Mesendoderm (in vitro differentiated cells): ENCODE measurements at regions not wholly inside any gene's neighbourhood (a gene's known extent, or its start where the extent isn't known, plus 50 kb on each side); places are given as distances from the start of the nearest gene placed in this dataset.

Experiments used
- DNase-seq: peaks from one replicate; pipeline ENCODE4 v3.0.0; 2013
- H2AK5ac ChIP-seq: 2 replicates; pipeline ENCODE4 v1.6.1; 2013; ENCODE audit warnings: low read length, inconsistent platforms
- H2BK120ac ChIP-seq: 2 replicates; pipeline ENCODE4 v1.6.1; 2013; ENCODE audit warnings: low read depth, mild to moderate bottlenecking, low read length, moderate library complexity, mixed read lengths
- H2BK15ac ChIP-seq: replicated peaks from 2 replicates; pipeline ENCODE4 v1.6.1; 2013; ENCODE audit warnings: low read depth, mild to moderate bottlenecking, moderate library complexity
- H2BK5ac ChIP-seq: 2 replicates; pipeline ENCODE4 v1.6.1; 2013; ENCODE audit warnings: low read length, inconsistent platforms
- H3K18ac ChIP-seq: 2 replicates; pipeline ENCODE4 v1.6.1; 2013; ENCODE audit warnings: mild to moderate bottlenecking, low read length, mixed read lengths
- H3K23ac ChIP-seq: one replicate; pipeline ENCODE4 v1.6.1; 2013; ENCODE audit warnings: low read length
- H3K27ac ChIP-seq: 2 replicates; pipeline ENCODE4 v1.5.1; 2013; ENCODE audit warnings: low read depth, mild to moderate bottlenecking, inconsistent platforms, low read length, moderate library complexity
- H3K27me3 ChIP-seq: 2 replicates; pipeline ENCODE4 v1.6.1; 2013; ENCODE audit warnings: low read length, control low read depth, mild to moderate bottlenecking, inconsistent platforms; ENCODE audit not compliant: insufficient read depth, poor library complexity
- H3K36me3 ChIP-seq: 2 replicates; pipeline ENCODE4 v1.6.1; 2013; ENCODE audit warnings: low read length, inconsistent platforms; ENCODE audit not compliant: control insufficient read depth, insufficient read depth
- H3K4ac ChIP-seq: one replicate; pipeline ENCODE4 v1.6.1; 2013; ENCODE audit warnings: low read depth, mild to moderate bottlenecking, low read length, moderate library complexity
- H3K4me1 ChIP-seq: 2 replicates; pipeline ENCODE4 v1.6.1; 2013; ENCODE audit warnings: low read depth, low read length, inconsistent platforms; ENCODE audit not compliant: control insufficient read depth
- H3K4me2 ChIP-seq: 2 replicates; pipeline ENCODE4 v1.6.1; 2013; ENCODE audit warnings: low read length
- H3K4me3 ChIP-seq: 2 replicates; pipeline ENCODE4 v1.5.1; 2013; ENCODE audit warnings: mild to moderate bottlenecking, low read length
- H3K56ac ChIP-seq: one replicate; pipeline ENCODE4 v1.6.1; 2013; ENCODE audit warnings: low read length
- H3K79me1 ChIP-seq: 2 replicates; pipeline ENCODE4 v1.6.1; 2013; ENCODE audit warnings: low read length, inconsistent platforms
- H3K79me2 ChIP-seq: 2 replicates; pipeline ENCODE4 v1.6.1; 2013; ENCODE audit warnings: mild to moderate bottlenecking, low read length; ENCODE audit not compliant: control insufficient read depth, insufficient read depth
- H3K9ac ChIP-seq: 2 replicates; pipeline ENCODE4 v1.6.1; 2013; ENCODE audit warnings: low read length, inconsistent platforms
- H4K5ac ChIP-seq: one replicate; pipeline ENCODE4 v1.6.1; 2013; ENCODE audit warnings: low read length
- H4K8ac ChIP-seq: one replicate; pipeline ENCODE4 v1.6.1; 2013; ENCODE audit warnings: low read depth, mild to moderate bottlenecking, control low read depth, low read length, moderate library complexity
- WGBS: extraction: QIAGEN DNeasy Blood & Tissue Kit; methylation state at CpG from one replicate; pipeline ENCODE4 v1.1.7; 2013; ENCODE audit warnings: low lambda C conversion rate, missing lambda C conversion rate; ENCODE audit not compliant: insufficient coverage; ENCODE audit errors: extremely low coverage; 5-methylcytosine and 5-hydroxymethylcytosine counted together

- Histone ChIP-seq H3K18ac (no peak overlapping the region), H3K23ac (no peak overlapping the region), H2AK5ac (no peak overlapping the region), H2BK15ac (no peak overlapping the region), H3K27me3 (no peaks in the 10 kb centered on the region), H2BK5ac (no peak overlapping the region), H2BK120ac (no peak overlapping the region), H3K9ac (no peak overlapping the region), H4K5ac (no peak overlapping the region), H3K27ac (no peak overlapping the region), H3K4me2 (no peak overlapping the region), H3K4ac (no peak overlapping the region), H3K36me3 (no peaks in the 10 kb centered on the region), H3K79me2 (no peaks in the 10 kb centered on the region), H4K8ac (no peak overlapping the region), H3K56ac (no peak overlapping the region), H3K79me1 (no peaks in the 10 kb centered on the region), H3K4me1 (no peaks in the 10 kb centered on the region), H3K4me3 (no peak overlapping the region)
- no CpG with 5 or more reads among the region's 3 CpGs for WGBS
- no peak for DNase-seq
These were observed 1866.9 kb upstream of the PIK3C3 start for GRCh38 chr18:40088130-40088529.

- no peak overlapping the region for H3K18ac ChIP-seq
- no peak overlapping the region for H4K5ac ChIP-seq
- no peaks in the 10 kb centered on the region for H3K79me1 ChIP-seq
- H3K4me2 ChIP-seq: no peak overlapping the region
- H3K4me3 ChIP-seq: no peak overlapping the region
- no peak overlapping the region for H3K27ac ChIP-seq
- no peaks in the 10 kb centered on the region for H3K79me2 ChIP-seq
- no peaks in the 10 kb centered on the region for H3K27me3 ChIP-seq
- H3K9ac ChIP-seq: no peak overlapping the region
- H4K8ac ChIP-seq: no peak overlapping the region
- H2AK5ac ChIP-seq: no peak overlapping the region
- no peak overlapping the region for H2BK120ac ChIP-seq
- H3K4me1 ChIP-seq: no peaks in the 10 kb centered on the region
- no CpG with 5 or more reads among the region's 2 CpGs for WGBS
- no peak overlapping the region for H3K4ac ChIP-seq
- no peaks in the 10 kb centered on the region for H3K36me3 ChIP-seq
- no peak overlapping the region for H3K56ac ChIP-seq
- no peak overlapping the region for H2BK15ac ChIP-seq
- H3K23ac ChIP-seq: no peak overlapping the region
- no peak for DNase-seq
- H2BK5ac ChIP-seq: no peak overlapping the region
These were observed 1875.2 kb upstream of the PIK3C3 start for GRCh38 chr18:40079786-40080185.

GRCh38 chr18:40075616-40076015, 1879.4 kb upstream of the PIK3C3 start:
- no peak overlapping the region for H3K9ac ChIP-seq
- no peak overlapping the region for H3K23ac ChIP-seq
- no peak overlapping the region for H3K4me2 ChIP-seq
- no peaks in the 10 kb centered on the region for H3K79me2 ChIP-seq
- H3K27me3 ChIP-seq: no peaks in the 10 kb centered on the region
- H2BK15ac ChIP-seq: no peak overlapping the region
- H2AK5ac ChIP-seq: no peak overlapping the region
- no peak overlapping the region for H3K18ac ChIP-seq
- H3K36me3 ChIP-seq: no peaks in the 10 kb centered on the region
- H2BK120ac ChIP-seq: no peak overlapping the region
- H3K4me1 ChIP-seq: no peaks in the 10 kb centered on the region
- WGBS: no CpG with 5 or more reads among the region's 2 CpGs
- no peak overlapping the region for H3K56ac ChIP-seq
- H3K4ac ChIP-seq: no peak overlapping the region
- H3K27ac ChIP-seq: no peak overlapping the region
- H4K8ac ChIP-seq: no peak overlapping the region
- no peak overlapping the region for H2BK5ac ChIP-seq
- H3K4me3 ChIP-seq: no peak overlapping the region
- no peak for DNase-seq
- H4K5ac ChIP-seq: no peak overlapping the region
- no peaks in the 10 kb centered on the region for H3K79me1 ChIP-seq

GRCh38 chr18:40072761-40073160, 1882.3 kb upstream of the PIK3C3 start:
- H3K9ac ChIP-seq: no peak overlapping the region
- H3K56ac ChIP-seq: no peak overlapping the region
- no peak overlapping the region for H3K18ac ChIP-seq
- H2BK15ac ChIP-seq: no peak overlapping the region
- no peak overlapping the region for H3K23ac ChIP-seq
- H3K27ac ChIP-seq: no peak overlapping the region
- H4K5ac ChIP-seq: no peak overlapping the region
- WGBS: no CpG with 5 or more reads among the region's 2 CpGs
- no peak overlapping the region for H3K4ac ChIP-seq
- H4K8ac ChIP-seq: no peak overlapping the region
- no peaks in the 10 kb centered on the region for H3K79me2 ChIP-seq
- H2BK120ac ChIP-seq: no peak overlapping the region
- no peaks in the 10 kb centered on the region for H3K79me1 ChIP-seq
- no peaks in the 10 kb centered on the region for H3K36me3 ChIP-seq
- DNase-seq: no peak
- no peak overlapping the region for H2AK5ac ChIP-seq
- H2BK5ac ChIP-seq: no peak overlapping the region
- H3K27me3 ChIP-seq: no peaks in the 10 kb centered on the region
- H3K4me1 ChIP-seq: no peaks in the 10 kb centered on the region
- no peak overlapping the region for H3K4me3 ChIP-seq
- no peak overlapping the region for H3K4me2 ChIP-seq

GRCh38 chr18:40066368-40066767, 1888.7 kb upstream of the PIK3C3 start:
- Histone ChIP-seq H3K4ac (no peak overlapping the region), H3K23ac (no peak overlapping the region), H3K27me3 (no peaks in the 10 kb centered on the region), H3K4me2 (no peak overlapping the region), H3K56ac (no peak overlapping the region), H3K18ac (no peak overlapping the region), H4K5ac (no peak overlapping the region), H3K36me3 (no peaks in the 10 kb centered on the region), H3K27ac (no peak overlapping the region), H3K4me3 (no peak overlapping the region), H3K79me2 (no peaks in the 10 kb centered on the region), H3K9ac (no peak overlapping the region), H3K4me1 (no peaks in the 10 kb centered on the region), H4K8ac (no peak overlapping the region), H2BK5ac (no peak overlapping the region), H2BK15ac (no peak overlapping the region), H2BK120ac (no peak overlapping the region), H2AK5ac (no peak overlapping the region), H3K79me1 (no peaks in the 10 kb centered on the region)
- DNase-seq: peak; percentile 9
- no CpG with 5 or more reads among the region's 1 CpG for WGBS

GRCh38 chr18:40063488-40063887, 1891.5 kb upstream of the PIK3C3 start:
- no peak overlapping the region for H2BK5ac ChIP-seq
- H3K79me2 ChIP-seq: no peaks in the 10 kb centered on the region
- no peak overlapping the region for H2BK15ac ChIP-seq
- no peak overlapping the region for H3K18ac ChIP-seq
- H3K4me3 ChIP-seq: no peak overlapping the region
- no peak overlapping the region for H3K4me2 ChIP-seq
- H3K9ac ChIP-seq: no peak overlapping the region
- no peak overlapping the region for H3K56ac ChIP-seq
- DNase-seq: no peak
- no peaks in the 10 kb centered on the region for H3K27me3 ChIP-seq
- no peak overlapping the region for H4K8ac ChIP-seq
- no peak overlapping the region for H3K4ac ChIP-seq
- H3K4me1 ChIP-seq: no peaks in the 10 kb centered on the region
- no peak overlapping the region for H4K5ac ChIP-seq
- no peak overlapping the region for H2AK5ac ChIP-seq
- H2BK120ac ChIP-seq: no peak overlapping the region
- no peak overlapping the region for H3K23ac ChIP-seq
- H3K79me1 ChIP-seq: no peaks in the 10 kb centered on the region
- no peaks in the 10 kb centered on the region for H3K36me3 ChIP-seq
- H3K27ac ChIP-seq: no peak overlapping the region
